RPMI8226 (cell line): ENCODE measurements at regions not wholly inside any gene's neighbourhood (a gene's known extent, or its start where the extent isn't known, plus 50 kb on each side); places are given as distances from the start of the nearest gene placed in this dataset.

ENCODE experiments used
- DNase-seq: peaks from one replicate; pipeline ENCODE4 v3.0.0-alpha.2; 2015

DNA sequence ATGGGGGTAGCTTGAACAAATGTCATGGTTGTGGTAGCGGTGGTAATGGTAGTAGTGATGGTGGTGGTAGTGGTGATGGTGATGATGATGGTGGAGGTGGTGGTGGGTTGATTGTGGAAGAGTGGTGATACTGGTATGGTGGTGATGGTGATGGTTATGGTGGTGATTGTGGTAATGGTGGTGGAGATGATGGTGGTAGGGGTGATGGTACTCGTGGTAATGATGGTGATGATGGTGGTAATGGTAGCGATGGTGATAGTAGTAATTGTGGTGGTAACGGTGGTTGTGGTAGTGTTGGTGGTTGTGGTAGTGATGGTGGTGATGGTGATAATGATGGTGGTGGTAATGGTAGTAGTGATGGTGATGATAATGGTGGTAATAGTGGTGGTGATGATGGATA, 65.7 kb upstream of the SDK1 start:
- DNase-seq = no peak

- DNase-seq = no peak
Measured at GRCh38 chr7:3236268-3236667, 64.8 kb upstream of the SDK1 start.

GRCh38 chr7:3238525-3239210, 62.4 kb upstream of the SDK1 start:
- no peak for DNase-seq

DNA sequence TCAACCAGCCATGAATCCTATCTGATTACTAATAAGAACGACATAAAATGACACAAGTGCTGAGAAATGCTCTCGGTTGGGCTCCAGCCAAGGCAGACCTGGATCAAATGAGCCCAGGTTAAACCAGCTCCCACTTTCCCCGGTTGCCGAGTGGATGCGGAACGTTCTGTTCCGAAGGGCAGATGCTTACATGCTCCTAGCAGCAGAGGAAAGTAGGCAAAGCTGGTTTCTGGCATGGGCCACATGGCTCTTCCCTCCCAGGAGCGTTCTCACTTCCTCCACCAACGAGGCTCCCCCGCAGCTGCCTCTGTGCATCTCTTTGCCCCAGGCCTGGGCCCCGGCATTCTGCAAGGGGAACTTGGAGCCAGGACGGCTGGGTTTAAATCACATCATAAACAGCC, 61.8 kb upstream of the SDK1 start:
- peak; percentile 56 for DNase-seq

- no peak for DNase-seq
Measured at GRCh38 chr7:3240826-3241430, 60.1 kb upstream of the SDK1 start.

DNA sequence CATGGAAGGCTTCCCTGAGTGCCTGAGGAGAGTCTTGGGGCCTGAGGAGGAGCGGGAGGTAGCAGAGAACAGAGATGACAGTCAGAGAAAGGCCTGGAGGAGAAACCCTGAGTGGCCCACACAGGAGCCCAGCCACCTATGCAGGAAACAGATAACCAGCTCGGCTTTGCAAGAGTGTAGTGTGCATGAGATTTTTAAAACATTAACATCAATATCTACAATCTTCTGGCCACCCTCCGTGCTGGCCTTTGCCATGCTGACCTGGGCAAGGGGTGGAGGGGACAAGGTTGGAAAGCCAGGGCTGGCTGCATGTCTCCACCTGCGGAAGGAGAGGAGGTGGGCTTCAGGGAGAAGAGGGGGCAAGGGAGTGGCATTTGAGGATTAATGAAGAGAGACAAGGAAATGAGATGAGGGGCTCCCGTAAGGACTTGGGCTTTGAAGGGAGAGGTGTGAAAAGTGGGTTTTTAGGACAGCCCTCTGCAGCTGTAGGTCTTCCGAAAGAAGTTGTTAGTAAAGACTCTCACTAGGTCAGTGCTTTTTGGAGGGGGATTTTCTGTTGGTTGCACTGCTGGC, 59.3 kb upstream of the SDK1 start:
- no peak for DNase-seq

- DNase-seq = no peak
Measured at GRCh38 chr7:3242398-3242972, 58.6 kb upstream of the SDK1 start.

DNA sequence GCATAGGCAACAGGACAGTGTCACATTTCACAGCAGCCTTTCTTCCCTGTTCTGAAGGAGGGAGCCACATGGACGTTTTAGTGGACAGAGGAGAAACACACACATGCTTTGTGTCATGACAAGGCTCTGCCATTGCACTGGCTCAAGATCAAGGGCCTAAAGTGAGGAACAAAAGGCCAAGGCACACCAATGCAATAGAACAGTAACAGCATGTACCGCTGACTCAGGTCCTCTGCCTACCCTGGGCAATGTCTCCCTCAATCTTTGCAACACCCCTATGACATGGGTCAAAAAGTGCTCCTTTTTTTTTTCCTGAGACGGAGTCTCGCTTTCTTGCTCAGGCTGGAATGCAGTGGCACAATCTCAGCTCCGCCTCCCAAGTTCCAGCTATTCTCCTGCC, 57.8 kb upstream of the SDK1 start:
- DNase-seq = no peak

- DNase-seq = no peak
Measured at GRCh38 chr7:3243680-3244079, 57.4 kb upstream of the SDK1 start.

DNA sequence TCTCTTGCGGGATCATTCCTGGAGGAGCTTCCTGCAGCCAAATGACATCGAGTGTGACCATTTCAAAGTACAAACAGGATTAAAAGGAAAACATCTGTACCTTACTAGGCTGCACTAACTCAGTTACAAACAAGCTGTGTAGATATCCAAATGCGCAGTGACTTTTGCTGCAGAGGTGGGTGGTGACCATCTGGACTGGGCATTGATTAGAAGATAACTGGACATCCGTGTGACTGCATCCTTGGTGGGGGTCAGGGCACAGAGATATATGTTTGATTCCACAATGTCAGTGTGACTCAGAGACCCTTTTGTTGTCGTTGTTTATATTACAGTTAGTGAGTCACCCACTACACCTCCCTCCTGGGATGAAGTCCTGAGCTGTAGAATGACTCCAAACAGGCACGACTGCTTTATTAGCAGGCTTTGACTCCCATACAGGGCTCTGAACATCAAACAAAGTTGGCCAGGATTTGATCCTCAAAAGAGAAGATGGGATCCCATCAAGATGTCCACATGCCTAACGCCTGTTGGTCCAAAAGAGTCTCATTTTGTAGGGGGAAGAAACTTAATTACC, 56.7 kb upstream of the SDK1 start:
- no peak for DNase-seq

- DNase-seq = no peak
Measured at GRCh38 chr7:3245077-3245476, 56.0 kb upstream of the SDK1 start.

DNA sequence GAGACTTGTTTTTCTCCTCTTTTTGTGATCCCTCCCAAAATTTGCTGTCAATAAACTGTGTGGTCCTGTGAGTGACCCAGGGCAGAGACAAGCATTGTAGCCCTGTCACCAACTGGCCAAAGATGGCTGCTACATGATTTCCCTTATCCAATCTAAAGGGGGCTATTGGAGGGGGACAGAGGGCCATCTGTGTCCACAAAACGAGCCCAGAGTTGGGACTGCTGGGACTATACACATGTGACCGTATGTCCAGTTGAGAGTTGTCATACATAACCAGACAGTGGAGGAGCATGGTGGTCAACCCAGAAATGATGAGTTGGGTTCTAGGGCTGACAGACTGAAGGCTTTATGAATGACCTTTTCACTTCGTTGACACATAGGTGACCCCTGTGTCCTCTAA, 55.3 kb upstream of the SDK1 start:
- no peak for DNase-seq

DNA sequence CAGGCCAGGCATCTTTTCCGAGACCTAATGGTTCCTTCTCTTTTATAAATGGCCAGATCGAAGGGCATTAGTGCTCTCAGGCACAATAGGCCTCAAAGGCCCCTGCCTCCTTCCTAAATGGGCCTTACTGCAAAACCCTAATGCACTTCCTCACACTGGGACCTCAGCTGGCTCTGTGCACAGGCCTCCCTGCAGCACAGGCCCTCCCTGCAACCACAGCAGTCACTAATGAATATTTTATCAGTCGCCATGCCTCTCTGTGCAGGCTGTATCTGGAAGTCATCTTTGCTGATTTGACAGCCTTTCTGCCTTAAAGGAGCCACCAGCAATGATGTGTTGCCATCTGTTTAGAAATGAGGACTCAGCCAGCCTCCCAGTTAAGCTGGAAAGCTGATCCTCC, 54.9 kb upstream of the SDK1 start:
- no peak for DNase-seq

DNA sequence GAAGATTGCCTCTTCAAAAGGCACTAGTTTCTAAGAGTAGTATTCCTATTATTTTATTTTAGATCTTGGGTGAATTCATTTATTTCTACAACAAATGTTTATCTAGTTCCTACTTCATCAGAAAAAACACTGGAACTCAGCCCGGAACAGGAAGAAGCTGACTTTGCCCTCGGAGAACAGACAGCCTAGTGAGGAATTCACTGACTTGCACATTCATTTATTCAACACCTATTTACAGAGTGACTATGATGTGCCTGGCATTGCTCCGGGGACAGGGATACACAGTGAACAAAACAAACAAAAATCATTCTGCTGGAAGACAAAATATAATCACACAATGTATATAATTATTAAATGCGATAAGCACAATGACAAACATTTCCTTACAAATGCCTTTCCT, 54.4 kb upstream of the SDK1 start:
- DNase-seq = no peak

DNA sequence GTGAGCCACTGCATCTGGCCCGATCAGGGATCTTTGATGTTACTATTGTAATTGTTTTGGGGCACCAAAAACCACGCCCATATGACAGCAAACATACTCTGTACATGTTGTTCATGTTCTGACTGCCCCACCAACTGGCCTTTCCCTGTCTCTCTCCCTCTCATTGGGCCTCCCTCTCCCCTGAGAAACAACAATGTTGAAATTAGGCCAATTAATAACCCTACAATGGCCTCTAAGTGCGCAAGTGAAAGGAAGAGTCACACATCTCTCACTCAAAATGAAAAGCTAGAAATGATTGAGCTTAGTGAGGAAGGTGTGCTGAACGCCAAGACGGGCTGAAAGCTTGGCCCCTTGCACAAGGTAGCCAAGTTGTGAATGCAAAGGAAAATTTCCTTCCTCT, 50.3 kb upstream of the SDK1 start:
- DNase-seq = no peak
